Peyer's patch (tissue), 4 donors: ENCODE measurements at regions not wholly inside any gene's neighbourhood (a gene's known extent, or its start where the extent isn't known, plus 50 kb on each side); places are given as distances from the start of the nearest gene placed in this dataset.

ENCODE experiments used
- CTCF ChIP-seq, 6 experiments: fragments of 450-650 bp in 4 of 6; fragments of 200-600 bp in 2 of 6; sonication (generic) in 1 of 6; IDR thresholded peaks; one replicate each; pipeline ENCODE4 v1.5.1; 2017 to 2019; ENCODE audit warnings: antibody characterized with exemption in 6 of 6, mild to moderate bottlenecking in 3 of 6, moderate library complexity in 1 of 6
- POLR2A ChIP-seq, 2 donors: fragments of 450-650 bp; IDR thresholded peaks; one replicate each; pipeline ENCODE4 v1.5.1; 2017; ENCODE audit warnings: antibody characterized with exemption in 2 of 2, mild to moderate bottlenecking in 2 of 2, moderate library complexity in 2 of 2

GRCh38 chr15:59841036-59841435 is 151.9 kb upstream of the BNIP2 start:
- TF ChIP-seq CTCF (IDR thresholded peaks at IDR 0.05) (no peak), POLR2A (IDR thresholded peaks at IDR 0.05) (no peak)
